ENCODE measurements at regions not wholly inside any gene's neighbourhood (a gene's known extent, or its start where the extent isn't known, plus 50 kb on each side); places are given as distances from the start of the nearest gene placed in this dataset.

DNA sequence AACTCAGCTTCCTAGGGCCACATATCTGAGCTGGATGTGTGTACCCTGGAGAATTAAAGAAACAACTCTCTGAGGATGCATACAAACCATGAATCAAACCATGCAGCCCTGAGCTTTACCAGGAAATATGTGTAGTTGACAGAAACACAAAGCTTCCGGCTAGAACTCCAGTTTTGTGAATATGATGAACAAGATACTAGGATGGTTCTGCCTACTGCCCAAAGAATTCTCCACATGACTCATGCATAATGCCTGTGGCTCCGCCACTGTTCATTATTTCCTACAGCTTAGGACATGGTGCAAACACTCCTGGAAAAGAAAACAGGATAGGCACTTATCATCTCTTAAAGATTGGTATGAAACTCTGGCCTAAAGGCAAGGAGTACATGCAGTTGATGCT is 343.4 kb downstream of the DNAH5 start:
- TF ChIP-seq, protein P1, sequence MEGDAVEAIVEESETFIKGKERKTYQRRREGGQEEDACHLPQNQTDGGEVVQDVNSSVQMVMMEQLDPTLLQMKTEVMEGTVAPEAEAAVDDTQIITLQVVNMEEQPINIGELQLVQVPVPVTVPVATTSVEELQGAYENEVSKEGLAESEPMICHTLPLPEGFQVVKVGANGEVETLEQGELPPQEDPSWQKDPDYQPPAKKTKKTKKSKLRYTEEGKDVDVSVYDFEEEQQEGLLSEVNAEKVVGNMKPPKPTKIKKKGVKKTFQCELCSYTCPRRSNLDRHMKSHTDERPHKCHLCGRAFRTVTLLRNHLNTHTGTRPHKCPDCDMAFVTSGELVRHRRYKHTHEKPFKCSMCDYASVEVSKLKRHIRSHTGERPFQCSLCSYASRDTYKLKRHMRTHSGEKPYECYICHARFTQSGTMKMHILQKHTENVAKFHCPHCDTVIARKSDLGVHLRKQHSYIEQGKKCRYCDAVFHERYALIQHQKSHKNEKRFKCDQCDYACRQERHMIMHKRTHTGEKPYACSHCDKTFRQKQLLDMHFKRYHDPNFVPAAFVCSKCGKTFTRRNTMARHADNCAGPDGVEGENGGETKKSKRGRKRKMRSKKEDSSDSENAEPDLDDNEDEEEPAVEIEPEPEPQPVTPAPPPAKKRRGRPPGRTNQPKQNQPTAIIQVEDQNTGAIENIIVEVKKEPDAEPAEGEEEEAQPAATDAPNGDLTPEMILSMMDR (IDR thresholded peaks at IDR 0.05), result no peak
- no peak for TF ChIP-seq POLR2AphosphoS5 (IDR thresholded peaks at IDR 0.05)
- no peak for TF ChIP-seq POLR2A (IDR thresholded peaks at IDR 0.05)
- DNase-seq (ENCODE audit: low spot score in 2 of 2), result no peak
- H3K27ac ChIP-seq, result no peak overlapping the region
- intact Hi-C loops (cut with DNase I; ENCODE audit: low total_unique reads), result no loop called here
- no peaks in the 10 kb centered on the region for H3K4me1 ChIP-seq
- no peaks in the 10 kb centered on the region for H3K36me3 ChIP-seq
- no peak overlapping the region for H3K4me3 ChIP-seq
- H3K9me3 ChIP-seq, result no peaks in the 10 kb centered on the region
- no peaks in the 10 kb centered on the region for H3K27me3 ChIP-seq

- no peak overlapping the region for H3K4me3 ChIP-seq
- H3K27ac ChIP-seq, result no peak overlapping the region
- H3K9me3 ChIP-seq, result no peaks in the 10 kb centered on the region
- no peak for DNase-seq (ENCODE audit: low spot score in 2 of 2)
- no peaks in the 10 kb centered on the region for H3K4me1 ChIP-seq
- TF ChIP-seq POLR2AphosphoS5 (IDR thresholded peaks at IDR 0.05), result no peak
- TF ChIP-seq, protein P1 (IDR thresholded peaks at IDR 0.05), result no peak
- no peak for TF ChIP-seq POLR2A (IDR thresholded peaks at IDR 0.05)
- intact Hi-C loops (cut with DNase I; ENCODE audit: low total_unique reads), result no loop called here
- H3K36me3 ChIP-seq, result no peaks in the 10 kb centered on the region
- H3K27me3 ChIP-seq, result no peaks in the 10 kb centered on the region
Measured at GRCh38 chr5:13595978-13596377, 348.5 kb downstream of the DNAH5 start.

DNA sequence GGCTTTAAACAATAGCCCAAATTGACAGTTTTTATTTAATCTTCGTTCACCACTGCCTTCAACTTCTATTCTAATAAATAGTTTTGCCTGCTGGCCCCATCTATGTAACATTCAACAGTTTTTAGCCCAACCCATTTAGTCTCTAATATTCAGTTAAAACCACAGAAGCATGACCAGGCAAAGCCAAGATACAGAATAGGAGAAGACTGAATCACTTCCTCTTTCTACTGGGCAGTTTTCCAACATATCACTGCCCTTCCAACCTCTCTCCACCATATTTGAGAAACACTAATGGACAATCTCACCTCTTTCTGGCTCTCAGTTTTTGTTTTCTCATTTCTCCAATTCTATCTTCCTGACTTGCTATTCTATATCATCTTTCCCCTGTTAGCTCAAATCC is 352.9 kb downstream of the DNAH5 start:
- DNase-seq (ENCODE audit: low spot score in 2 of 2), result no peak
- H3K4me1 ChIP-seq, result no peaks in the 10 kb centered on the region
- H3K4me3 ChIP-seq, result no peak overlapping the region
- no peaks in the 10 kb centered on the region for H3K27me3 ChIP-seq
- no peak overlapping the region for H3K27ac ChIP-seq
- intact Hi-C loops (cut with DNase I; ENCODE audit: low total_unique reads), result no loop called here
- H3K9me3 ChIP-seq, result no peaks in the 10 kb centered on the region
- H3K36me3 ChIP-seq, result no peaks in the 10 kb centered on the region
- TF ChIP-seq, protein P1 (IDR thresholded peaks at IDR 0.05), result no peak
- TF ChIP-seq POLR2AphosphoS5 (IDR thresholded peaks at IDR 0.05), result no peak
- no peak for TF ChIP-seq POLR2A (IDR thresholded peaks at IDR 0.05)

GRCh38 chr5:13585324-13585723 is 359.2 kb downstream of the DNAH5 start:
- Histone ChIP-seq H3K36me3 (no peaks in the 10 kb centered on the region), H3K27me3 (no peaks in the 10 kb centered on the region), H3K4me1 (no peaks in the 10 kb centered on the region), H3K4me3 (no peak overlapping the region), H3K9me3 (no peaks in the 10 kb centered on the region), H3K27ac (no peak overlapping the region)
- intact Hi-C loops (cut with DNase I; ENCODE audit: low total_unique reads), result no loop called here
- no peak for TF ChIP-seq POLR2AphosphoS5 (IDR thresholded peaks at IDR 0.05)
- TF ChIP-seq, protein P1 (IDR thresholded peaks at IDR 0.05), result no peak
- no peak for TF ChIP-seq POLR2A (IDR thresholded peaks at IDR 0.05)
- no peak for DNase-seq (ENCODE audit: low spot score in 2 of 2)

DNA sequence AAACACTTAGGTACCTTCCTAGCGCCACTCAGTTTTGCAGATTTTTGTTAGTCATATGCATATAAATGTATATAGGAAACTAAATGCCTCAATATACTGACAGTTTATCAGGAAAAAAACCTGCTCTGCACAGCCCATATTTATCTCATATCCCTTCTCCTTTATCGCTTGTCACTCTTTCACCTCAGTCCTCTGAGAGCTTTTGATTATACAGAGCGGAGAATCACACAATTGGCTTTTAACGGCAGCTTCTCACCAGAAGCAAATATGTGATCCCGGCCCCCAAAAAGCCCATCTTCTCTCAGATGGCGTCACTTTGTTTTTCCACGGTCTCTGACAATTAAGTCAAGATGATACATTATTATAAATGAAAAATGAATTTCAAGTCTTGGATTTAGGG is 362.6 kb downstream of the DNAH5 start:
- DNase-seq (ENCODE audit: low spot score in 2 of 2), result no peak
- no peak for TF ChIP-seq POLR2AphosphoS5 (IDR thresholded peaks at IDR 0.05)
- no peak for TF ChIP-seq POLR2A (IDR thresholded peaks at IDR 0.05)
- TF ChIP-seq, protein P1 (IDR thresholded peaks at IDR 0.05), result no peak

More for the DNA sequence above, 362.6 kb downstream of the DNAH5 start:
- no peaks in the 10 kb centered on the region for H3K27me3 ChIP-seq
- no peaks in the 10 kb centered on the region for H3K9me3 ChIP-seq
- H3K27ac ChIP-seq, result no peak overlapping the region
- H3K36me3 ChIP-seq, result no peaks in the 10 kb centered on the region
- no peaks in the 10 kb centered on the region for H3K4me1 ChIP-seq
- H3K4me3 ChIP-seq, result no peak overlapping the region
- intact Hi-C loops (cut with DNase I; ENCODE audit: low total_unique reads), result no loop called here

Data from breast epithelium (tissue), 4 donors.